Fibroblast of villous mesenchyme (primary cell): ENCODE measurements at regions not wholly inside any gene's neighbourhood (a gene's known extent, or its start where the extent isn't known, plus 50 kb on each side); places are given as distances from the start of the nearest gene placed in this dataset.

ENCODE experiments used
- DNase-seq: peaks from one replicate; pipeline ENCODE4 v3.0.0-alpha.2; 2010; ENCODE audit warnings: low read depth
- H3K4me3 ChIP-seq: 2 replicates; pipeline ENCODE4 v1.5.1; 2011; ENCODE audit warnings: low read depth, mild to moderate bottlenecking, low read length
- TF ChIP-seq, protein P1 (sequence below): IDR thresholded peaks from 2 replicates; pipeline ENCODE4 v1.5.1; 2012; ENCODE audit warnings: low read depth, mild to moderate bottlenecking, low read length; ENCODE audit not compliant: insufficient read depth

GRCh38 chr6:125658136-125658535 lies 91.3 kb upstream of the HEY2 start:
- no peak overlapping the region for H3K4me3 ChIP-seq
- TF ChIP-seq, protein P1, sequence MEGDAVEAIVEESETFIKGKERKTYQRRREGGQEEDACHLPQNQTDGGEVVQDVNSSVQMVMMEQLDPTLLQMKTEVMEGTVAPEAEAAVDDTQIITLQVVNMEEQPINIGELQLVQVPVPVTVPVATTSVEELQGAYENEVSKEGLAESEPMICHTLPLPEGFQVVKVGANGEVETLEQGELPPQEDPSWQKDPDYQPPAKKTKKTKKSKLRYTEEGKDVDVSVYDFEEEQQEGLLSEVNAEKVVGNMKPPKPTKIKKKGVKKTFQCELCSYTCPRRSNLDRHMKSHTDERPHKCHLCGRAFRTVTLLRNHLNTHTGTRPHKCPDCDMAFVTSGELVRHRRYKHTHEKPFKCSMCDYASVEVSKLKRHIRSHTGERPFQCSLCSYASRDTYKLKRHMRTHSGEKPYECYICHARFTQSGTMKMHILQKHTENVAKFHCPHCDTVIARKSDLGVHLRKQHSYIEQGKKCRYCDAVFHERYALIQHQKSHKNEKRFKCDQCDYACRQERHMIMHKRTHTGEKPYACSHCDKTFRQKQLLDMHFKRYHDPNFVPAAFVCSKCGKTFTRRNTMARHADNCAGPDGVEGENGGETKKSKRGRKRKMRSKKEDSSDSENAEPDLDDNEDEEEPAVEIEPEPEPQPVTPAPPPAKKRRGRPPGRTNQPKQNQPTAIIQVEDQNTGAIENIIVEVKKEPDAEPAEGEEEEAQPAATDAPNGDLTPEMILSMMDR: no peak
- no peak for DNase-seq

DNA sequence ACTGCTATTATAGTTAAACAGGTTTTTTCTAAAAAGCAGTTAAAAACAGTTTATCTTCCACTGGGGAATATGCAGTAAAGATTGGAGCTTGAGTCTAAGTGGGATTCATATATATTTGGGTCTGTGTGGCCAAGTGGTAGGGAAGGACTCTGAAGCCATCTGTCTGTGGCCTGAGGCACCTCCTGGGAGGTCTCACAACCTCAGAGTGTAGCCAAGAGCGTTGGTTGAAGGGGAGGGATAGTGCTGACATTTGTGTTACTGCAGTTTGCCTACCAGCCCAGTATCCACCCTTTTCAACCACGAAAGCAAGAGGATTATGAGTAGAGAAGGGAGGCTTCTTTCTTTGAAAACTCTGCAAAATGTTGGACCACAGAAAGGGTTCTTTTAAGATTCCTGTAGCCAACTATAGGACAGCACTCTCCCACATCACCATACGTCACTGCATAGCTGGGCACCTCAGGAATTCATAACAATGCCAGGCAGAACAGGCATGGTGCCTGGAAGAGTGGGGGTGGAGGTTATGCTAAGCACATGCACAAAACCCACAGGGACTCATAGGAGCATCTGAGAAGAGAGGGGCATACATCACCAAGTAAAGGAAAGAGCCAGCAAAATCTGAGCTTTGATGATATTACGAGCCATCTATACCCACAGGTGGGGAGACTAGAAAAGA lies 90.5 kb upstream of the HEY2 start:
- H3K4me3 ChIP-seq: no peak overlapping the region
- DNase-seq: no peak
- TF ChIP-seq, protein P1: no peak

- DNase-seq: no peak
- no peak overlapping the region for H3K4me3 ChIP-seq
- TF ChIP-seq, protein P1: no peak
These were observed 89.5 kb upstream of the HEY2 start for GRCh38 chr6:125659887-125660286.

GRCh38 chr6:125662296-125662695 lies 87.1 kb upstream of the HEY2 start:
- H3K4me3 ChIP-seq: no peak overlapping the region
- no peak for DNase-seq
- TF ChIP-seq, protein P1: no peak

DNA sequence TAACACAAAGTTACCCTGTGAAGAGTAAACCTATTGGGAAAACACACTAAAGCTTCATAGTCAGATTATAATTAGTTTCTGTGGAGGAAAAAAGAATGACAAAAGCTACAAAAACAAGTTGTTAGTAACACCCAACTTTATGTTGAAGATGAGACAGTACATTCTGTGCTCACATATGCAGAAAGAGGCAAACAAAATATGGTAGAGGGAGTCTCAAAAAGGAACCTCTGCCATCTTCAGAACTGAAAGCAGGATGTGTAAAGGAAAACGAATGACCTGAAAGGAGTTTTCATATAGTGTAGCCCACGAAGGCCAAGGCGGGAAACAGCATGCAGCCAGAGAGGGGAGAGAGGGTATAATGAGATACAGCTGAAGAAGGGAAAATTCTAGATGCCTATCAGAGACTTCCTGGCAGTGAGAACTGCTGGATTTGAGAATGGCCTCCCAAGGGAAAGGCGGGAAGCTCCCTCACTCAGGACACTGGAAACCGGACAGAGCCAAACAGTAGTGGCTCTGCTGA lies 84.1 kb upstream of the HEY2 start:
- H3K4me3 ChIP-seq: no peak overlapping the region
- TF ChIP-seq, protein P1: no peak
- no peak for DNase-seq

DNA sequence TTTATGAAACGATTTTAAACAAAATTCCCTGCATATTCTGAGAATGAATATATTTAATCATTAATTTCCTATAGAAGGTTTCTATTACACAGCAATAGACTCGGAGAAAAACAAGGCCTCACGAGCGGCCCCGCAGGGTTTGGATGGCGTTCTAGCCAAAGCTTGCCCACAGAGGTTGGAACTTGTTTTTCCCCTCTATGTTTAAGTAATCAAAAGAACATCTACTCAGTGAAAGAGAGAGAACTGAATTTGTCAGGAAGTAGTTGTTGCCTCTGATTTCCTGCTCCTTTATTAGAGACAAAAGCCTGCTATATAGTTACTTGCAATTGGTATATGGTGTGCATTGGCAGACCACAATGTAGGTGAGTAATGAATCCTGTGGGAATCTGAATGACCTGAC lies 82.1 kb upstream of the HEY2 start:
- TF ChIP-seq, protein P1: no peak
- DNase-seq: no peak
- H3K4me3 ChIP-seq: no peak overlapping the region

GRCh38 chr6:125668071-125668470 lies 81.4 kb upstream of the HEY2 start:
- H3K4me3 ChIP-seq: no peak overlapping the region
- TF ChIP-seq, protein P1: no peak
- no peak for DNase-seq
